Mammary epithelial cell (primary cell): ENCODE measurements at regions not wholly inside any gene's neighbourhood (a gene's known extent, or its start where the extent isn't known, plus 50 kb on each side); places are given as distances from the start of the nearest gene placed in this dataset.

Experiments used
- CTCF ChIP-seq, 2 donors: IDR thresholded peaks in 1 of 2; conservative IDR thresholded peaks in 1 of 2; 2 replicates each; pipeline ENCODE4 v1.5.1; 2011 to 2012; ENCODE audit warnings: inconsistent platforms in 2 of 2, low read length in 2 of 2, mild to moderate bottlenecking in 2 of 2, control low read depth in 1 of 2, low read depth in 1 of 2; ENCODE audit not compliant: insufficient read depth in 1 of 2; ENCODE audit errors: extremely low read depth in 1 of 2
- EZH2 ChIP-seq: IDR thresholded peaks from 2 replicates; pipeline ENCODE4 v1.6.1; 2012; ENCODE audit warnings: low read length, inconsistent platforms, borderline replicate concordance

- TF ChIP-seq CTCF (conservative IDR thresholded peaks at IDR 0.05 in 1 of 2, IDR thresholded peaks at IDR 0.05 in 1 of 2; ENCODE audit: extremely low read depth in 1 of 2, insufficient read depth in 1 of 2, low read depth in 1 of 2, low read length in 2 of 2) (no peak), EZH2 (no peak)
These were observed 248.1 kb upstream of the SALL3 start for GRCh38 chr18:78731398-78732032.
